Mucosa of rectum (tissue), 2 donors: ENCODE measurements at regions not wholly inside any gene's neighbourhood (a gene's known extent, or its start where the extent isn't known, plus 50 kb on each side); places are given as distances from the start of the nearest gene placed in this dataset.

ENCODE experiments used
- H3K27ac ChIP-seq, 2 donors: one replicate each; pipeline ENCODE4 v1.7.0; 2013; ENCODE audit warnings: inconsistent platforms in 2 of 2, low read depth in 2 of 2, low read length in 2 of 2
- H3K27me3 ChIP-seq, 2 donors: one replicate each; pipeline ENCODE4 v1.7.0; 2013; ENCODE audit warnings: low read length in 2 of 2; ENCODE audit not compliant: control insufficient read depth in 2 of 2, insufficient read depth in 2 of 2
- H3K36me3 ChIP-seq, 2 donors: one replicate each; pipeline ENCODE4 v1.7.0; 2013; ENCODE audit warnings: low read length in 2 of 2; ENCODE audit not compliant: control insufficient read depth in 2 of 2, insufficient read depth in 2 of 2
- H3K4me1 ChIP-seq, 2 donors: one replicate each; pipeline ENCODE4 v1.7.0; 2013; ENCODE audit warnings: low read length in 2 of 2, mild to moderate bottlenecking in 1 of 2; ENCODE audit not compliant: control insufficient read depth in 2 of 2, insufficient read depth in 2 of 2
- H3K4me3 ChIP-seq, 2 donors: one replicate each; pipeline ENCODE4 v1.7.0; 2013; ENCODE audit warnings: low read length in 2 of 2
- H3K9ac ChIP-seq, 2 donors: one replicate each; pipeline ENCODE4 v1.7.0; 2013; ENCODE audit warnings: low read length in 2 of 2, low read depth in 1 of 2, mild to moderate bottlenecking in 1 of 2
- H3K9me3 ChIP-seq, 2 donors: one replicate each; pipeline ENCODE4 v1.7.0; 2013; ENCODE audit warnings: low read length in 2 of 2; ENCODE audit not compliant: control insufficient read depth in 2 of 2
- donor health status: healthy.
- donor health status: Normal muscosa, but diverticular disease.

DNA sequence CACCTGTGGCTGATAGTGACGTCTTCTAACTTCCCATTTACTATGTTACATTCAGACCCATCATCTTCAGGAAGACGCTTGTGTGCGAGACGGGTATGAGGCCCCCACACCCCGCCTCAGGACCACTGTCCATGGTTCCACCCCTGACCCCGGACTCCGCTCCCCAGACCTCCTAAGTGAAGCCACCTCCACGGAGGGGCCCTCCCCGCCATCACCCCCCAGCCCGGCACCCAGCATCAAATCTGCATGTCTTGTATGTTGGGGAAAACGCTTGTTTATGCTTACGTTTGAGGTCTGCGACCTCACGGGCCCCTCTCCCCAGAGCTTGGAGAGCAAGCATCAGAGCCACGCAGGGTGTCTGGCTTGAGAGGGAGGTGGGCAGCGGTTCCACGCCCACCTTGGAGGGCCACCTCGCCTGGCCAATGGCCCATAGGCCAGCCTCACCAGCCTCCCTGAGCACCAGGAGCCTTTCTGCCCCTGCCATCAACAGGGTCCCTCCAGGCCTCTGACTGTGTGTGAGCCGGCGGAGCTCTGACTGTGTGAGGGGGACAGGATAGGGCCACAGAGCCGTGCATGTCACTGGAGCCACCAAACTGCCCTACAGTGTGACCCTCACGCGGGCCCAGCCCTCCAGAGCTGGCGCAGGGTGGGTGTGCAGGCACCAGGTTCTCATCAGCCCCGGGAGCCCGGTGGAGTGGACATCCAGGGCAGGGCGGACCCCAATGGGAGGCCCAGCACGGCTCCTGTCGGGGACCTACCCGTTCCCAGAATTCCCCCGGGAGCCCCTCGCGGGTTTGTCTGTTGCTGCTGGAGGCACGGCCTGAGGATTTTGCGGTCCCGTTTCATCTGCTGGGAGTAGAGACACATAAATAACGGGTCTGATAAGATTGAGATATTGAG, 88.4 kb upstream of the NKX1-1 start:
- Histone ChIP-seq H3K4me1 (no peaks in the 10 kb centered on the region), H3K27me3 (no peaks in the 10 kb centered on the region), H3K27ac (no peak overlapping the region), H3K36me3 (no peaks in the 10 kb centered on the region), H3K9ac (no peak overlapping the region), H3K4me3 (no peak overlapping the region), H3K9me3 (no peaks in the 10 kb centered on the region)

DNA sequence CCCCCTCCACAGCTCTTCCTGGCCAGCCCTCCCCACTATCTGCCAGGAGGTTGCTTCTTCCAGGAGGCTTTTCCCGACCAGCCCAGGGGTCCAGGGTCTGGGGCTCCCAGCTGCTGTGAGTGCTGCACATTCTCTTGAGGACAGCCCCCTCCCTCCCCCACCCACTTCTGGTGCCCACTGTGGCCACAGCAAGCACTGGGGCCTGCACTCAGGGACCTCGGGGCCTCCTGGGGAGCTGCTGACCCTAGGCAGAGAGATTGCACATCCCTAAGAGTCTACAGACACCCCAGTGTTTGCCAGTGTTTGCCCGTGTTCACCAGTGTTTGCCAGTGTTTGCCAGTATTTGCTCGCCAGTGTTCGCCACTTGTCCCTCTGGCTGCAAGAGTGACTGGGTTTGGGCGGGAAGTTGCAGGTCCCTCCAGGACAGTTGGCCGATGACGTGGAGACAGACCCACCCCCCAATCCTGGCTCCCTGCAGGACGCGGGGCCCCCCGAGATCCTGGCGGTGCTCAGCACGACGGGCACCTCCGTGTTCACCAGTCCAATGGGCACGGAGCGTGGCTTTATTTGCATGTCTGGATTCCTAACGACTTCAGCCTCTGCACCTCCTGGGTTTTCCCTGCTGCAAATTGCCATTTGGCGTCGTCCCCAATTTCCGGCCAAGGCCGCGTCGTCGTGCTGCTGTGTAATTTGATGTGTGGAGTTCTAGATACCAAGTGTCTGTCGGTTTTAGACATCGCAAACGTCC, 87.5 kb upstream of the NKX1-1 start:
- no peak overlapping the region for H3K27ac ChIP-seq
- H3K36me3 ChIP-seq = no peaks in the 10 kb centered on the region
- H3K9ac ChIP-seq = no peak overlapping the region
- H3K9me3 ChIP-seq = no peaks in the 10 kb centered on the region
- no peak overlapping the region for H3K4me3 ChIP-seq
- H3K4me1 ChIP-seq = no peaks in the 10 kb centered on the region
- H3K27me3 ChIP-seq = no peaks in the 10 kb centered on the region

DNA sequence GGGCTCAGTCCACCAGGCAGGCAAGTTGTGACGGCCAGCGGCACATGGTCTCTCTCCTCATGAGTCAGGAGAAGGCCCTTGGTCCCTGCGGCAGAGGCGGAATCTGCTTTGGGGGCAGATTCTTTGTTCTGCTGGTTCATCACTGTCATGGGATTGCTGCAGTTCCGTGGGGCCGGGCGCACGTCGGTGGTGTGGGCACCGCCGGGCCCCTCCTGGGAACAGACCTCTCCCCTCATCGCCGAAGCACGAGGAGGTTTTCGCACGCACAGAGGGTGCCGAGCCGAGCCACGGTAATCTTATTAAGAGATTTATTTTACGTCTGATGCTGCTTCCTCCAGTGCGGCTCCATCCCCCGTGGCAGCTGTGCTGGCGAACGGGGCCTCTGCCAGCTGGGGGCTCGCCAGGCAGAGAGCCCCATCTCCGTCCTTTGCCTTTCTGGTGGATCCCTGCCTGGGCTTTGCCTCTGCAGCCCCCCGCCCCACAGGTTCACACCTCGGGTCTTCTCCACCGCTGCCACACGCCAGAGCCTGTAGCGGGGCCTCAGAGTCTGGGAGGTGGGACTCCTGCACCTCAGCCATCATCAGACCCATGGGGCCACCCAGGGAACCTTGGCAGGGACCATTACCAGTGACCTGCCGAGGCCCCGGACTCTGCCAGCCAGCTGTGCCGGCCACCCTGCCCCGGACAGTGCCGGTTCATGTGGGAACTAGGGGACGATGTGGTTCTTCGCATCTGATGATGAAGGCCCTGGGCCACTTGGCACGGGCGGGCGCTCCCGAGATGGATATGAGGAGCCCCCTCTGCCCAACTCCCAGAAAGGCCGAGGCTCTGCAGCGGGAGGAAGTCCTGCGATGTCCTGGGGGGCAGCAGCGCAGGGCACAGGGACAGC, 86.7 kb upstream of the NKX1-1 start:
- Histone ChIP-seq H3K4me1 (no peaks in the 10 kb centered on the region), H3K27ac (no peak overlapping the region), H3K27me3 (no peaks in the 10 kb centered on the region), H3K4me3 (no peak overlapping the region), H3K9me3 (no peaks in the 10 kb centered on the region), H3K9ac (no peak overlapping the region), H3K36me3 (no peaks in the 10 kb centered on the region)

DNA sequence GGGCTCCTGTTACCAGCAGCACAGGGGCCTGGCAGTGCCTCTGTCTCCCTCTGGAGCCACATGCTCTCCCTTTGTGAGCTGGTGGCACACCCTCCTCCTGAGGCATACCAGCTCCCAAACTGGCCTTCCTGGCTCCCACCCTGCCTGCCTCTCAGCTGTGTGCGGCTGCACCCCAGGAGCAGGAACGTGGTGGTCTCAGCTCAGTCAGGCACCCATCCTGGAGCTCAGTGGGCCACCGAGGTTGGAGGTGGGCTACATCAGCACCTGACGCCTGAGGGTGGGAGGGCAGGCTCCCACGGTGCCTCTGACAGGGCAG, 85.9 kb upstream of the NKX1-1 start:
- Histone ChIP-seq H3K4me3 (no peak overlapping the region), H3K9ac (no peak overlapping the region), H3K4me1 (no peaks in the 10 kb centered on the region), H3K9me3 (no peaks in the 10 kb centered on the region), H3K27ac (no peak overlapping the region), H3K27me3 (no peaks in the 10 kb centered on the region), H3K36me3 (no peaks in the 10 kb centered on the region)

DNA sequence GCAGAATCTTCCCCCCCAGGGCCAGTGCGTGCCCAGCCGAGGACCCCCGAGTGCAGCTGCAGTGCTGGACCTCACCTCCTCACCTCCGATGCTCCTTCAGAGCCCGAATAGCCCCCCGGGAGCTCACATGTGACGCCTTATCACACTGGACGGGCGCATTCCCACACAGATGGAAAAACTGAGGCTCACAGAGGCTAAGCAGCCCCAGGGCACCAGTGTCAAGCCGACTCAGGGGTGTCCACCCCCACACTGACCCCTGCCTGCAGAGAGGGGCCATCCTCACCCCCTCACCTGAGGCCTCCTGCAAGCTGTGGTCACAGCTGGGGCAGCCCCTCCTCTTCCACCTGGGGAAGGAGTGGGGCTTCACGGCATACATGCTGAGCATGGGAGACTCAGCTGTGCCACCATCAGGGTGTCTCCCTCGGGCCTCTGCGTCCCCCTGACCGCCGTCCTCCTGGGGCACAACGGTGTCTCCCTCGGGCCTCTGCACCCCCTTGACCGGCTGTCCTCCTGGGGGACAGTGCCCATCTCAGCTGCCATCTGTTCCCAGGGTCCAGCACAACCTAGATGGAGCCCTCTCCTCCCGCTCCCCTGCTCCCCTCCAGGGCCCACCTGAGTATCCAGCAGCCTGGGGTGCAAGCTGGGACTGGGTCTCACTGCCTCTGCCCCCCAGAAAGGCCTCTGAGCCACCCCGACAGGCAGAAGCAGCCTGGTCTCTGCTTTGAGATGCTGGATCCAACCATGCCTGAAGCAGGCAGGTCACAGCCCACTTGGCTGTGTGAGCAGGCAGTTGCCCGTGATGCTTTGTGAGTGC, 85.3 kb upstream of the NKX1-1 start:
- H3K36me3 ChIP-seq = no peaks in the 10 kb centered on the region
- H3K27me3 ChIP-seq = no peaks in the 10 kb centered on the region
- no peak overlapping the region for H3K4me3 ChIP-seq
- H3K27ac ChIP-seq = no peak overlapping the region
- no peaks in the 10 kb centered on the region for H3K9me3 ChIP-seq
- H3K4me1 ChIP-seq = no peaks in the 10 kb centered on the region
- no peak overlapping the region for H3K9ac ChIP-seq

DNA sequence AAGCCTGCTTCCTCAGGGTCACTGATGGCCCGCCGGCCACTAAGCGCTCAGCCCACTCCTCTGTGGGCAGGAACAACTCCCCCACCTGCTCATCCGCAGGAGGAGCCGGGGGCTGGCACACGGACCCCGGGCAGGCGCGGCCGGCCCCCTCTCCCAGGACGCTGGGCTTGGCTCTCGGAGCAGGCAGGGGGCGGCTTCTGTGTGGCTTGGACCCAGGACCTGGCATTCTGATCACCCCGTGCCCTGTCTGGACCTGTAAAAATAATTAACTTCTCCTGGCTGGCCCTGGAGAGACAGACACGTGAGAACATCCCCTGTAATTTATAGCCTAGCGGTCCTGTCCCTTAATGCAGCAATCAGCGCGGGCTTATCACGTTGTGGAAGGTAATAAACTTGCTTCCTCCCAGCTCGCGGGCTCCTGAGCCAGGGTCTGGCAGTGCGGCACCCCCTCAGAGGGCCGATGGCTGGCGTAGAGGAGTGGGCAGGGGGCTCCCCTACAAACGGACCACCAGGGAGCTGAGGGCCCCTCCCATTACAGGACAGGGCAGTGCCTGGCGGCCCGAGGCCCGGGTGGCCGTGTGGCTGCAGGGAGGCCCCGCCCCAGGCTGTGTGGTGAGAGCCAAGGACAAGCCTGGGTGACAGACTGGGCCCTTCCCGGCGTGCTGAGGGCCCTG, 84.5 kb upstream of the NKX1-1 start:
- Histone ChIP-seq H3K4me1 (no peaks in the 10 kb centered on the region), H3K27ac (no peak overlapping the region), H3K36me3 (no peaks in the 10 kb centered on the region), H3K9me3 (peaks cover 2 to 3% of the 10 kb centered on the region in 2 donors), H3K9ac (no peak overlapping the region), H3K4me3 (no peak overlapping the region), H3K27me3 (no peaks in the 10 kb centered on the region)

DNA sequence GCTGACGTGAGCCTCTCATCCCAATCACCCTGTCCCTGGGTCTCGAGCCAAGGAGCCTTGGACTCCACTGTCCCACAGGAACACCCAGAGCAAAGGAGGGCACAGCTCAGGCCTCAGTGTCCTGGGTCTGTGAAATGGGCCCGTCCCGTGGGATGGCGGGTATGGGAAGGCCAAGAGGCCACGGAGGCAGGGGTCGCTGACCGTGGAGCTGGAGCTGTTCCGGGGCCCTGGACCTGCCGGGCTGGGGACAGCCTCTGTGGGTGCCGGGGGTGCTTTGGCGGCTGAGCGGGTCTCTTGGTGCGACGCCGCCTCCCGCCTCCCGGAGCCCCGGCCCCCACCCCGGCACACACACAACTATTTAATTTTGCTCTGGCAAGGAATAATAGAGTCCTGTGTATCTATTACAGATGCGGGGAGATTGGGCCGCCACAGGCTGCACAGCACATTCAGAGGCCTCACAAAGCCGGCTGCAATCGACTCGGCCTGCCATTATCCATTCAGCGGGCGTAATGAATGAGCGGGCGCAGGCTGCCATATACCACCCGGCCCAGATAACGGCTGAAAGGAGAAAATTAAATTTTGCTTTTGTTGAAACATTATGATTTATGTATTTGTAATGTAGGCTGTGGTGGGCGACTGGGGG, 83.9 kb upstream of the NKX1-1 start:
- H3K27ac ChIP-seq = no peak overlapping the region
- peaks cover 2 to 6% of the 10 kb centered on the region in 2 donors for H3K9me3 ChIP-seq
- H3K4me3 ChIP-seq = no peak overlapping the region
- H3K9ac ChIP-seq = no peak overlapping the region
- H3K4me1 ChIP-seq = no peaks in the 10 kb centered on the region
- H3K36me3 ChIP-seq = no peaks in the 10 kb centered on the region
- H3K27me3 ChIP-seq = no peaks in the 10 kb centered on the region

DNA sequence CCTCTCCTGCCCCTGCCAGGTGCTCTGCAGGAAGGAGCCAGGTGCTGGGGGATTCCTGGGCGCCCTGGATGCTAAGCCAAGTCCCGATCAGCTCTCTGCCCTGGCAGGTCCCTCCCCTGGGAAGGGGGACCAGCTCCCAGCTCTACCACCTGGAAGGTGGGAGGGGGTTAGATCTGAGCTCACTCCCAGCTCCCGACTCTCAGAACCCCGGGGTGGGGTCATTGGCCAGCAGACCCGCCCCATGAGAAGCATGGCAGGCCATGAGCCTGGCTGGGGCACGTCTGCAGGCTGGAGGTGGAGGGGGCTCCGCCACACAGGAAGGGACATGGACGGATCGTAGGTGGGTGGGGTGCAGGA, 83.4 kb upstream of the NKX1-1 start:
- Histone ChIP-seq H3K27me3 (no peaks in the 10 kb centered on the region), H3K4me1 (no peaks in the 10 kb centered on the region), H3K9ac (no peak overlapping the region), H3K27ac (no peak overlapping the region), H3K36me3 (no peaks in the 10 kb centered on the region), H3K4me3 (no peak overlapping the region), H3K9me3 (peaks cover 2 to 6% of the 10 kb centered on the region in 2 donors)
